ENCODE measurements at regions not wholly inside any gene's neighbourhood (a gene's known extent, or its start where the extent isn't known, plus 50 kb on each side); places are given as distances from the start of the nearest gene placed in this dataset.

GRCh38 chr3:82815417-82816058 is 1054.1 kb upstream of the GBE1 start:
- ATAC-seq = peak in 1 of 8 donors; percentile 34

GRCh38 chr3:82814660-82815059 is 1053.2 kb upstream of the GBE1 start:
- H3K27ac ChIP-seq = no peak overlapping the region
- no peaks in the 10 kb centered on the region for H3K36me3 ChIP-seq
- no peak overlapping the region for H3K4me3 ChIP-seq
- ATAC-seq (peak; percentile 79 to 99 (median 91)), DNase-seq (peak; percentile 34 to 50)
- WGBS, 2 donors = 77 to 86% methylated on average over 2 of the region's 2 CpGs
- peaks cover 0 to 44% (median 9%) of the 10 kb centered on the region in 11 donors for H3K9me3 ChIP-seq
- H3K27me3 ChIP-seq = no peaks in the 10 kb centered on the region
- no peaks in the 10 kb centered on the region for H3K4me1 ChIP-seq
- intact Hi-C loops (cut with DNase I) = no loop called here
- no peak for TF ChIP-seq CTCF (IDR thresholded peaks at IDR 0.05)

More at GRCh38 chr3:82815417-82816058, 1054.1 kb upstream of the GBE1 start:
- H3K36me3 ChIP-seq = no peaks in the 10 kb centered on the region
- peaks cover 0 to 44% (median 9%) of the 10 kb centered on the region in 11 donors for H3K9me3 ChIP-seq
- no peak for DNase-seq
- H3K4me3 ChIP-seq = no peak overlapping the region
- H3K27ac ChIP-seq = no peak overlapping the region
- no peaks in the 10 kb centered on the region for H3K4me1 ChIP-seq
- no peaks in the 10 kb centered on the region for H3K27me3 ChIP-seq
- intact Hi-C loops (cut with DNase I) = no loop called here
- TF ChIP-seq CTCF (IDR thresholded peaks at IDR 0.05) = no peak
- WGBS, 2 donors = 90 to 94% methylated on average over 2 of the region's 2 CpGs

GRCh38 chr3:82807781-82808180 is 1046.3 kb upstream of the GBE1 start:
- Histone ChIP-seq H3K9me3 (peaks cover 0 to 15% (median 8%) of the 10 kb centered on the region in 11 donors), H3K4me1 (no peaks in the 10 kb centered on the region), H3K27ac (no peak overlapping the region), H3K4me3 (no peak overlapping the region), H3K27me3 (no peaks in the 10 kb centered on the region), H3K36me3 (no peaks in the 10 kb centered on the region)
- DNase-seq (no peak), ATAC-seq (no peak)
- no peak for TF ChIP-seq CTCF (IDR thresholded peaks at IDR 0.05)
- intact Hi-C loops (cut with DNase I) = no loop called here
- WGBS, 2 donors = 92 to 96% methylated on average over 23 of the region's 23 CpGs

DNA sequence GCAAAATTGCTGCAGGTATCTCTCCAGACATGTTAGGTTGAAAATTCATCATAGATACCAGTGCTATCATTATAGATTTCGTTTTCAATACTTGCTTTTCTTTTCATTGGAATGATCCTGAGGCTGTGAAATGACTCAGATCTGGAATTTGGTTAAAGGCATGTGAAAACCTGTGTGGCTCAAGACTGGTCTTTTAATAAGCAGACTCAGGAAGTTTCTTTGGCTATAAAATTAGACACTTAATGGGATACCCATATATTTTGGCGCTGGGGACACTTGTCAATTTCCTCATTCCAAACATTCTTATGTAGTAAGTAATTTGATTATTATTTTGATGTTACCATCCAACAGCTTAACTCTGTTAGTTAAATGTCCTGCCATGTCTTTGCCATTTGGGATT is 1041.1 kb upstream of the GBE1 start:
- no peak for ATAC-seq
- Histone ChIP-seq H3K27me3 (no peaks in the 10 kb centered on the region), H3K27ac (no peak overlapping the region), H3K4me3 (no peak overlapping the region), H3K36me3 (no peaks in the 10 kb centered on the region), H3K4me1 (no peaks in the 10 kb centered on the region), H3K9me3 (no peaks in the 10 kb centered on the region)
- intact Hi-C loops (cut with DNase I) = no loop called here
- 56 to 57% methylated on average over 2 of the region's 2 CpGs for WGBS, 2 donors
- no peak for TF ChIP-seq CTCF (IDR thresholded peaks at IDR 0.05)
- DNase-seq = no peak

All from heart right ventricle (tissue), 16 donors.